MCF 10A (cell line): ENCODE measurements at regions not wholly inside any gene's neighbourhood (a gene's known extent, or its start where the extent isn't known, plus 50 kb on each side); places are given as distances from the start of the nearest gene placed in this dataset.
"Not testable (repeated sequence)": the region's sequence is repeated elsewhere in the genome, so short reads cannot be mapped to it uniquely, and the experiment has no call there.

Source experiments
- BruUV-seq: library from RNA; stranded (reverse); fragments of 400-500 nt; replicated peaks from 2 replicates; lab custom pipeline; 2021; lab: Mats Ljungman, UMichigan
- CTCF ChIA-PET: fragments of 300-600 bp; sonication (Branson Sonifier 250); formaldehyde crosslinking; extraction: SDS; loops from one replicate; lab custom pipeline; 2021; ENCODE audit warnings: antibody characterized with exemption, inconsistent platforms; lab: Yijun Ruan, JAX
- POLR2A ChIA-PET: fragments of 300-600, 350-650 bp; sonication (Branson Sonifier 250); formaldehyde crosslinking; extraction: SDS; loops from one replicate; lab custom pipeline; 2020; ENCODE audit warnings: antibody characterized with exemption, inconsistent platforms; lab: Yijun Ruan, JAX
- DNase-seq: peaks from one replicate; pipeline ENCODE4 v3.0.0-alpha.2; 2018; ENCODE audit not compliant: unreplicated experiment
- H3K27ac Mint-ChIP-seq: one replicate; pipeline ENCODE4 v1.8.0; 2022; ENCODE audit warnings: mild to moderate bottlenecking, low read depth, mixed read lengths; ENCODE audit not compliant: unreplicated experiment
- H3K27me3 Mint-ChIP-seq: one replicate; pipeline ENCODE4 v1.8.0; 2022; ENCODE audit warnings: mixed read lengths; ENCODE audit not compliant: insufficient read depth, unreplicated experiment
- H3K36me3 Mint-ChIP-seq: one replicate; pipeline ENCODE4 v1.8.0; 2022; ENCODE audit warnings: mild to moderate bottlenecking, moderate library complexity, mixed read lengths; ENCODE audit not compliant: insufficient read depth, unreplicated experiment
- H3K4me1 Mint-ChIP-seq: one replicate; pipeline ENCODE4 v1.8.0; 2022; ENCODE audit warnings: mixed read lengths; ENCODE audit not compliant: insufficient read depth, unreplicated experiment
- H3K4me3 Mint-ChIP-seq: one replicate; pipeline ENCODE4 v1.8.0; 2022; ENCODE audit warnings: mild to moderate bottlenecking, moderate library complexity, mixed read lengths; ENCODE audit not compliant: unreplicated experiment
- H3K9me3 Mint-ChIP-seq: one replicate; pipeline ENCODE4 v1.8.0; 2022; ENCODE audit warnings: mixed read lengths; ENCODE audit not compliant: unreplicated experiment
- intact Hi-C: fragments of 100-400 bp; cut with micrococcal nuclease; formaldehyde crosslinking; loops from 2 replicates; pipeline ENCODE4 v1.14.1; 2022
- TF ChIP-seq, protein P1 (sequence below): fragments of 200-600 bp; IDR thresholded peaks from one replicate; pipeline ENCODE4 v1.8.0; 2022; ENCODE audit warnings: antibody characterized with exemption, mild to moderate bottlenecking; ENCODE audit not compliant: unreplicated experiment

DNA sequence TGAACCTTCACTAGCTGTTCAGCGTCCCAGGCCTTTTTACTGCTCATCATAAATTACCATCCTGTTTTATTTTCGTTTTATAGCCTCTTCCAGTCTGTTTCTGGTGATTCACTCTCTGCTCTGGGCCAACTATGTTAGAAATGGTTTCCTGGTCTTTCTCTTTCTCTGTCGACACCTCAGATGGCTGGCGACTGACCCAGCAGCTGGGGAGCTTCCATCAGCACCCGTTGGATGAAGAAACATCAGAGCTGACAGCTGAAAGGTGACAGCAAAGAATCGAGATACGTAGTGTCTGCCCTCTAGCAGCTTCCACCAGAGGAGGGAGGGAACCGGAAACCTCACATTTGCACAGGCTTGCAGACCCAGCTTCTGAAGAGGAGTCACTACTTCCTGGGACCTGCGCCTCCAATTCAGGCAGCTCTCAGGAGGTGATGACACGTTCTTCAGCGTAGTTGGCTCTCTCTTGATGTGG, 82.9 kb upstream of the MLN start:
- ChIA-PET POLR2A (no interaction called here), CTCF (no interaction called here)
- H3K4me1 Mint-ChIP-seq = peaks cover 11% of the 10 kb centered on the region
- DNase-seq = peak; percentile 25
- peaks cover 26% of the 10 kb centered on the region for H3K27me3 Mint-ChIP-seq
- H3K9me3 Mint-ChIP-seq = no peaks in the 10 kb centered on the region
- H3K4me3 Mint-ChIP-seq = no peak overlapping the region
- no peak overlapping the region for H3K27ac Mint-ChIP-seq
- intact Hi-C loops = no loop called here
- BruUV-seq = no TSS peak
- no peaks in the 10 kb centered on the region for H3K36me3 Mint-ChIP-seq
- TF ChIP-seq, protein P1, sequence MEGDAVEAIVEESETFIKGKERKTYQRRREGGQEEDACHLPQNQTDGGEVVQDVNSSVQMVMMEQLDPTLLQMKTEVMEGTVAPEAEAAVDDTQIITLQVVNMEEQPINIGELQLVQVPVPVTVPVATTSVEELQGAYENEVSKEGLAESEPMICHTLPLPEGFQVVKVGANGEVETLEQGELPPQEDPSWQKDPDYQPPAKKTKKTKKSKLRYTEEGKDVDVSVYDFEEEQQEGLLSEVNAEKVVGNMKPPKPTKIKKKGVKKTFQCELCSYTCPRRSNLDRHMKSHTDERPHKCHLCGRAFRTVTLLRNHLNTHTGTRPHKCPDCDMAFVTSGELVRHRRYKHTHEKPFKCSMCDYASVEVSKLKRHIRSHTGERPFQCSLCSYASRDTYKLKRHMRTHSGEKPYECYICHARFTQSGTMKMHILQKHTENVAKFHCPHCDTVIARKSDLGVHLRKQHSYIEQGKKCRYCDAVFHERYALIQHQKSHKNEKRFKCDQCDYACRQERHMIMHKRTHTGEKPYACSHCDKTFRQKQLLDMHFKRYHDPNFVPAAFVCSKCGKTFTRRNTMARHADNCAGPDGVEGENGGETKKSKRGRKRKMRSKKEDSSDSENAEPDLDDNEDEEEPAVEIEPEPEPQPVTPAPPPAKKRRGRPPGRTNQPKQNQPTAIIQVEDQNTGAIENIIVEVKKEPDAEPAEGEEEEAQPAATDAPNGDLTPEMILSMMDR = no peak

DNA sequence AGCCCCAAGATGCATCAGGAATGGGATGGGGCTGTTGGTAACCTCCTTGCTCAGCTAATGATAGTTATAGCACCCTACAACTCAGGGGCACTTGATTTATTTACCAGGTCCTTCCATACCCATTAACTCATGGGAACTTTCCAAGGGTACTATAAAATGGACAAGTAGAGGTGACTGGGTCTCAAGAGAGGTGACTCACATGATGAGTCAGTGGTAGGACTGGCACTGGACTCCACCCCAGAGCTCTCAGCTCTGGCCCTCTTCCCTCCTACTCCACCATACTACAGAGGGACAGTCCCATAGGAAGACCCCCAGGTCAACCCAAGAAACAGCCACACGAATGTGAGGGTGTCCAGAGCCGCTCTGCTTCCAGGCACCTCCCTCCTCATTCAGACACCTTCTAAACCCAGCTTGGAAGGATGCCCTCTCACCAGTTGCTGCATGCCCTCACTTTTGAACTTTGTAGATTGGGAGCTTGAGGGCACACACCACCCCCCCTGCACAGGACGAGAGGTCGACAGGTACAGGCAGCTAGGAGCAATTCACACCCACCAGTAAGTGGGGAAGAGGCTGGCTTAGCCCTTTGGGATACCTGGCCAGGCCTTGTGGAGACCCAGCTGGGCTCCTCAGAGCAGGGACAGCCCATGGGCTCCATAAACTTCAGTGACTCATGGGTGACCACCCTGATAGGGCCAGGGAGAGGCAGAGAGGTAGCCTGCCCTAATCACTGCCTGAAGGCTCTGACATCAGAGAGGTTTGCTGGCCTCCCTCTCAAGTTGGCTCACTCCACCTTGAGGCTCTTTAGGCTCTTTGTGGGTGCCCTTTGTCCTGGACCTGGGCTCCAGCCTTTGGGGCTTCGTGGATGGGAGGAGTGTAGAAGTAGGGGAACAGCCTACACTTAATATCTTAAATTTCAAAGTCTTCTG, 81.6 kb upstream of the MLN start:
- intact Hi-C loops = no loop called here
- H3K27ac Mint-ChIP-seq = no peak overlapping the region
- H3K4me1 Mint-ChIP-seq = peaks cover 11% of the 10 kb centered on the region
- no peaks in the 10 kb centered on the region for H3K9me3 Mint-ChIP-seq
- ChIA-PET CTCF (no interaction called here), POLR2A (no interaction called here)
- TF ChIP-seq, protein P1 = no peak
- no peaks in the 10 kb centered on the region for H3K36me3 Mint-ChIP-seq
- no peak overlapping the region for H3K4me3 Mint-ChIP-seq
- peak; percentile 70 for DNase-seq
- no TSS peak for BruUV-seq
- peaks cover 13% of the 10 kb centered on the region for H3K27me3 Mint-ChIP-seq

DNA sequence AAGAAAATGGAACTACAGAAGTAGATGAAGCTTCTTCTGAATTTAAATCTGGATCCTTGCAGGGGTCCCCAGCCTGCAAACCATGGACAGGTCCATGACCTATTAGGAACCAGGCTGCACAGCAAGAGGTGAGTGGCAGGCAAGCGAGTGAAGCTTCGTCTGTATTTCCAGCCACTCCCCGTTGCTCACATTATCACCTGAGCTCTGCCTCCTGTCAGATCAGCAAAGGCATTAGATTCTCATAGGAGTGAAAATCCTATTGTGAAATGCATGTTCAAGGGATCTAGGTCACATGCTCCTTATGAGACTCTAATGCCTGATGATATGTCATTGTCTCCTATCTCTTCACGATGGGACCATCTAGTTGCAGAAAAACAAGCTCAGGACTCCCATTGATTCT, 79.8 kb upstream of the MLN start:
- POLR2A ChIA-PET = interaction anchor here (0.6 to 0.7 kb wide), 2 partner anchors 10 to 37 kb away, joined by 3 read pairs; no protein-coding TSS in a partner anchor
- CTCF ChIA-PET, H3K27ac Mint-ChIP-seq, H3K4me3 Mint-ChIP-seq, H3K27me3 Mint-ChIP-seq, H3K9me3 Mint-ChIP-seq, H3K36me3 Mint-ChIP-seq, BruUV-seq, intact Hi-C loops, DNase-seq: not testable (repeated sequence)
- H3K4me1 Mint-ChIP-seq = peaks cover 11% of the 10 kb centered on the region

DNA sequence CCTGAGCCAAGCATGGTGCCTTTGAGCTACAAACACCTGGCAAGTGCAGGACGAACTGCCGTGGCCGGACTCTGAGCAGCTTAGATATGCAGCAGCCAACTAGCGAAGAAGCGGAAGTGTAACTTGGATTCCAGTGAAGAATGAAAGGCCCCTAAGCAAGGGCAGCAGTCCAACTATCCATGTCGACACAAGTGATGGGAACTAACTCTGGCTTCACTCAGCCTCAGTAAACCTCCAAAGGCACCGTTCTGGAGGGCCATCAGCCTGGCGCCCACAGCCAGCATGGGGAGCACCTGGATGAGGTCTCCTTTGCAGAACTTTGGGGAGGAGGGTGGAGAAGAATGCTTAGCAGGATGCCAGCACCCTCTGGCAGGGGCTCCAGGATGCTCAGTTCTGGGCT, 78.4 kb upstream of the MLN start:
- DNase-seq = no peak
- peaks cover under 1% of the 10 kb centered on the region for H3K27me3 Mint-ChIP-seq
- CTCF ChIA-PET = interaction anchor here (0.6 kb wide), 1 partner anchor 57 kb away, joined by 3 read pairs; no protein-coding TSS in a partner anchor
- peaks cover 11% of the 10 kb centered on the region for H3K4me1 Mint-ChIP-seq
- no peaks in the 10 kb centered on the region for H3K36me3 Mint-ChIP-seq
- TF ChIP-seq, protein P1 = no peak
- BruUV-seq = no TSS peak
- intact Hi-C loops = no loop called here
- no peak overlapping the region for H3K4me3 Mint-ChIP-seq
- POLR2A ChIA-PET = interaction anchor here (0.6 kb wide), 1 partner anchor 186 kb away, joined by 3 read pairs; no protein-coding TSS in a partner anchor
- no peak overlapping the region for H3K27ac Mint-ChIP-seq
- no peaks in the 10 kb centered on the region for H3K9me3 Mint-ChIP-seq
